Caco-2 (cell line): ENCODE measurements at regions not wholly inside any gene's neighbourhood (a gene's known extent, or its start where the extent isn't known, plus 50 kb on each side); places are given as distances from the start of the nearest gene placed in this dataset.

ENCODE experiments used
- BruUV-seq: library from RNA; stranded (reverse); fragments of 400-500 nt; replicated peaks from 2 replicates; lab custom pipeline; 2021; lab: Mats Ljungman, UMichigan
- CTCF ChIA-PET: fragments of 300-600 bp; sonication (Branson Sonifier 250); formaldehyde crosslinking; loops from one replicate; lab custom pipeline; 2022; ENCODE audit warnings: antibody characterized with exemption; lab: Charles Lee
- POLR2A ChIA-PET: fragments of 300-600 bp; sonication (Branson Sonifier 250); formaldehyde crosslinking; loops from one replicate; lab custom pipeline; 2022; ENCODE audit warnings: antibody characterized with exemption; lab: Charles Lee
- DNase-seq, 2 experiments: peaks; one replicate each; pipeline versions ENCODE4 v3.0.0 to v3.0.0-alpha.2; 2020 to 2022
- H3K27me3 ChIP-seq: replicated peaks from 2 replicates; pipeline ENCODE4 v1.6.0; 2011; ENCODE audit warnings: low read length; ENCODE audit not compliant: control insufficient read depth, insufficient read depth
- H3K36me3 ChIP-seq: 2 replicates; pipeline ENCODE4 v1.5.1; 2011; ENCODE audit warnings: low read length; ENCODE audit not compliant: control insufficient read depth, insufficient read depth
- H3K4me1 ChIP-seq: fragments of 250-450 bp; sonication (Bioruptor Pico); 2 replicates; pipeline ENCODE4 v1.5.1; 2020; ENCODE audit warnings: mild to moderate bottlenecking
- H3K4me3 ChIP-seq: 2 replicates; pipeline ENCODE4 v1.5.1; 2011; ENCODE audit warnings: low read depth, mild to moderate bottlenecking, control low read depth, low read length
- H3K9me3 ChIP-seq: fragments of 250-450 bp; sonication (Bioruptor Pico); 2 replicates; pipeline ENCODE4 v1.5.1; 2020; ENCODE audit warnings: mild to moderate bottlenecking, moderate library complexity
- H3K27ac Mint-ChIP-seq: one replicate; pipeline ENCODE4 v1.8.0; 2022; ENCODE audit warnings: mixed read lengths; ENCODE audit not compliant: unreplicated experiment
- H3K27me3 Mint-ChIP-seq: one replicate; pipeline ENCODE4 v1.8.0; 2022; ENCODE audit warnings: mixed read lengths; ENCODE audit not compliant: insufficient read depth, unreplicated experiment
- H3K36me3 Mint-ChIP-seq: one replicate; pipeline ENCODE4 v1.8.0; 2022; ENCODE audit warnings: mild to moderate bottlenecking, mixed read lengths; ENCODE audit not compliant: insufficient read depth, unreplicated experiment
- H3K4me1 Mint-ChIP-seq: one replicate; pipeline ENCODE4 v1.8.0; 2022; ENCODE audit warnings: low read depth, mixed read lengths; ENCODE audit not compliant: unreplicated experiment
- H3K4me3 Mint-ChIP-seq: one replicate; pipeline ENCODE4 v1.8.0; 2022; ENCODE audit warnings: mild to moderate bottlenecking, moderate library complexity, mixed read lengths; ENCODE audit not compliant: unreplicated experiment
- H3K9me3 Mint-ChIP-seq: one replicate; pipeline ENCODE4 v1.8.0; 2022; ENCODE audit warnings: mixed read lengths; ENCODE audit not compliant: unreplicated experiment
- intact Hi-C: fragments of 100-400 bp; cut with micrococcal nuclease; formaldehyde crosslinking; loops from one replicate; pipeline ENCODE4 v1.10.0; 2022; ENCODE audit not compliant: unreplicated experiment
- TF ChIP-seq, protein P1 (sequence below), 2 experiments: fragments of 200-600 bp in 1 of 2; IDR thresholded peaks; 1 replicate in 1 of 2; 2 replicates in 1 of 2; pipeline versions ENCODE4 v1.5.1 to v1.8.0; 2011 to 2022; ENCODE audit warnings: antibody characterized with exemption in 1 of 2, control low read depth in 1 of 2, inconsistent platforms in 1 of 2, low read depth in 1 of 2, low read length in 1 of 2, mild to moderate bottlenecking in 1 of 2, moderate library complexity in 1 of 2; ENCODE audit not compliant: insufficient read depth in 1 of 2, severe bottlenecking in 1 of 2, unreplicated experiment in 1 of 2

DNA sequence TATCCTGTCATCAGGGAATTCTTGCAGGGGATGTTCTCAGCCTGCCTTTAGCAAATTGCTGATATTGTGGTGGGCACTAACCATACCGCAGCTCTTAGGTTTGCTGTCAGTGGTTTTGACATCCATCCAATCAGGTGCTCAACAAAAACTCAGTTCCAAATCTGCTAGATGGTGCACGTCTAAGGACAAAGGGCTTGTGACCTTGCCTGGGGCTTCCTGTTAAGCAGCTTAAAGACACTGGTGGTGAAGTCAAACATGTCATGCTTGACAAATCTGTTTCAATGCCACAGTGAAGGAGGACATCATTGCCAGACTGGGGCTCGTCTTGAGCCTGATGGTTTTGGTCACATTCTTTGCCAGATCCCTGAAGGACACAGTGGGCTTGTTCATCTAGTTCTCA lies 179.8 kb upstream of the NOX3 start:
- no peak overlapping the region for H3K4me3 Mint-ChIP-seq
- H3K27me3 Mint-ChIP-seq = no peaks in the 10 kb centered on the region
- CTCF ChIA-PET = no interaction called here
- Histone ChIP-seq H3K4me1 (peaks cover 5% of the 10 kb centered on the region; the same call in 1 of the 2 replicates), H3K36me3 (no peaks in the 10 kb centered on the region), H3K4me3 (no peak overlapping the region), H3K27me3 (no peaks in the 10 kb centered on the region), H3K9me3 (no peaks in the 10 kb centered on the region; the same call in 1 of the 2 replicates)
- no peaks in the 10 kb centered on the region for H3K36me3 Mint-ChIP-seq
- intact Hi-C loops = no loop called here
- H3K27ac Mint-ChIP-seq = no peak overlapping the region
- no peak for DNase-seq
- no TSS peak for BruUV-seq
- no peaks in the 10 kb centered on the region for H3K9me3 Mint-ChIP-seq
- TF ChIP-seq, protein P1, sequence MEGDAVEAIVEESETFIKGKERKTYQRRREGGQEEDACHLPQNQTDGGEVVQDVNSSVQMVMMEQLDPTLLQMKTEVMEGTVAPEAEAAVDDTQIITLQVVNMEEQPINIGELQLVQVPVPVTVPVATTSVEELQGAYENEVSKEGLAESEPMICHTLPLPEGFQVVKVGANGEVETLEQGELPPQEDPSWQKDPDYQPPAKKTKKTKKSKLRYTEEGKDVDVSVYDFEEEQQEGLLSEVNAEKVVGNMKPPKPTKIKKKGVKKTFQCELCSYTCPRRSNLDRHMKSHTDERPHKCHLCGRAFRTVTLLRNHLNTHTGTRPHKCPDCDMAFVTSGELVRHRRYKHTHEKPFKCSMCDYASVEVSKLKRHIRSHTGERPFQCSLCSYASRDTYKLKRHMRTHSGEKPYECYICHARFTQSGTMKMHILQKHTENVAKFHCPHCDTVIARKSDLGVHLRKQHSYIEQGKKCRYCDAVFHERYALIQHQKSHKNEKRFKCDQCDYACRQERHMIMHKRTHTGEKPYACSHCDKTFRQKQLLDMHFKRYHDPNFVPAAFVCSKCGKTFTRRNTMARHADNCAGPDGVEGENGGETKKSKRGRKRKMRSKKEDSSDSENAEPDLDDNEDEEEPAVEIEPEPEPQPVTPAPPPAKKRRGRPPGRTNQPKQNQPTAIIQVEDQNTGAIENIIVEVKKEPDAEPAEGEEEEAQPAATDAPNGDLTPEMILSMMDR (IDR thresholded peaks at IDR 0.05; ENCODE audit: insufficient read depth in 1 of 2, low read depth in 1 of 2, low read length in 1 of 2, severe bottlenecking in 1 of 2, unreplicated experiment in 1 of 2) = no peak
- peaks cover 5% of the 10 kb centered on the region for H3K4me1 Mint-ChIP-seq
- POLR2A ChIA-PET = no interaction called here

DNA sequence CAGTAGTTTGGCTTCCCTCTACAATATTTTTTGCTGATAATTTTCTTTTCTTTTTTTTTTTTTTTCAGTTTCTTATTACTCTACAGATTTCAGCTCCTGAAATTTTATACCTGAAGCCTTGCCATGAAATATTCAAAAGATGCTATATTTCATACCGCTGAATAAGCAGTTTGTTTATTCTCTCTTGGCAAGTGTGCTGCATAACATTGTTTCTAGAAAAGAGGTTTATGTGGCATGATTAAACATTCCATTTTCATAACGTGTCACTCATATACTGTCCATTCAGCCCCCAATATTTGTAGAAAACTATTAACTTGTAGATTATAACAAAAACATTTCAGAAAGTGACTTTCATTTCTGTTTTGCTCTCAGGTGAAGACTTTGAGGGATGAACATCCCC lies 174.4 kb upstream of the NOX3 start:
- ChIA-PET POLR2A (no interaction called here), CTCF (no interaction called here)
- no peak overlapping the region for H3K27ac Mint-ChIP-seq
- Histone ChIP-seq H3K27me3 (no peaks in the 10 kb centered on the region), H3K4me1 (peaks cover 5% of the 10 kb centered on the region; the same call in 1 of the 2 replicates), H3K4me3 (no peak overlapping the region), H3K9me3 (no peaks in the 10 kb centered on the region), H3K36me3 (no peaks in the 10 kb centered on the region)
- H3K9me3 Mint-ChIP-seq = peaks cover 9% of the 10 kb centered on the region
- DNase-seq = no peak
- TF ChIP-seq, protein P1 (IDR thresholded peaks at IDR 0.05; ENCODE audit: insufficient read depth in 1 of 2, low read depth in 1 of 2, low read length in 1 of 2, severe bottlenecking in 1 of 2, unreplicated experiment in 1 of 2) = no peak
- no peaks in the 10 kb centered on the region for H3K27me3 Mint-ChIP-seq
- H3K36me3 Mint-ChIP-seq = no peaks in the 10 kb centered on the region
- H3K4me1 Mint-ChIP-seq = peaks cover 13% of the 10 kb centered on the region
- intact Hi-C loops = no loop called here
- BruUV-seq = no TSS peak
- H3K4me3 Mint-ChIP-seq = no peak overlapping the region

DNA sequence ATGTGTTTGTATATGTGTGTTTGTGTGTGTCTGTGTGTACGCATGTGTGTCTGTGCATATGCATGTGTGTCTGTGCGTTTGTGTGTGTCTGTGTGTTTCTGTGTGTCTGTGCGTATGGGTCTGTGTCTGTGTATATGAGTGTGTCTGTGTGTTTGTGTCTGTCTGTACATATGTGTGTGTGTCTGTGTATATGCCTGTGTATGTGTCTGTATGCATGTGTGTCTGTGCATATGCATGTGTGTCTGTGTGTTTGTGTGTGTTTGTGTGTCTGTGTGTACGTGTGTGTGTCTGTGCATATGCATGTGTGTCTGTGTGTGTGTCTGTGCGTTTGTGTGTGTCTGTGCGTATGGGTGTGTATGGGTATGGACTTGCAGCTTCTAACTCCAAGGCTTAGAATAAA lies 174.0 kb upstream of the NOX3 start:
- peaks cover 9% of the 10 kb centered on the region for H3K9me3 Mint-ChIP-seq
- intact Hi-C loops = no loop called here

More for the DNA sequence above, 174.0 kb upstream of the NOX3 start:
- BruUV-seq = no TSS peak
- ChIA-PET POLR2A (no interaction called here), CTCF (no interaction called here)
- Histone ChIP-seq H3K4me1 (peaks cover 5% of the 10 kb centered on the region; the same call in 1 of the 2 replicates), H3K9me3 (no peaks in the 10 kb centered on the region), H3K4me3 (no peak overlapping the region), H3K27me3 (no peaks in the 10 kb centered on the region), H3K36me3 (no peaks in the 10 kb centered on the region)
- H3K4me3 Mint-ChIP-seq = no peak overlapping the region
- no peaks in the 10 kb centered on the region for H3K27me3 Mint-ChIP-seq
- H3K4me1 Mint-ChIP-seq = peaks cover 13% of the 10 kb centered on the region
- H3K27ac Mint-ChIP-seq = no peak overlapping the region
- TF ChIP-seq, protein P1 (IDR thresholded peaks at IDR 0.05; ENCODE audit: insufficient read depth in 1 of 2, low read depth in 1 of 2, low read length in 1 of 2, severe bottlenecking in 1 of 2, unreplicated experiment in 1 of 2) = no peak
- H3K36me3 Mint-ChIP-seq = no peaks in the 10 kb centered on the region
- no peak for DNase-seq
